KMS-11 (cell line): ENCODE measurements at regions not wholly inside any gene's neighbourhood (a gene's known extent, or its start where the extent isn't known, plus 50 kb on each side); places are given as distances from the start of the nearest gene placed in this dataset.

Experiments
- H2AFZ ChIP-seq: fragments of 200-600 bp; sonication (generic); 2 replicates; pipeline ENCODE4 v1.6.1; 2016; ENCODE audit warnings: antibody characterized with exemption, mixed run types, low read depth
- H3K27ac ChIP-seq: fragments of 200-600 bp; sonication (generic); 2 replicates; pipeline ENCODE4 v1.6.1; 2016; ENCODE audit warnings: mild to moderate bottlenecking, mixed run types
- H3K27me3 ChIP-seq: fragments of 200-600 bp; sonication (generic); 2 replicates; pipeline ENCODE4 v1.6.1; 2017; ENCODE audit warnings: mild to moderate bottlenecking, low read depth, mixed run types, moderate library complexity; ENCODE audit not compliant: insufficient read depth
- H3K36me3 ChIP-seq: fragments of 200-600 bp; sonication (generic); 2 replicates; pipeline ENCODE4 v1.6.1; 2017; ENCODE audit warnings: mild to moderate bottlenecking, mixed run types; ENCODE audit not compliant: insufficient read depth
- H3K4me1 ChIP-seq: fragments of 200-600 bp; sonication (generic); 2 replicates; pipeline ENCODE4 v1.6.1; 2016; ENCODE audit warnings: mild to moderate bottlenecking, low read depth, mixed run types; ENCODE audit not compliant: poor library complexity, severe bottlenecking
- H3K4me2 ChIP-seq: fragments of 200-600 bp; sonication (generic); 2 replicates; pipeline ENCODE4 v1.7.0; 2016; ENCODE audit warnings: mild to moderate bottlenecking, mixed run types
- H3K4me3 ChIP-seq: fragments of 200-600 bp; sonication (generic); IDR thresholded peaks from 2 replicates; pipeline ENCODE4 v1.6.1; 2017; ENCODE audit warnings: low read depth, low read length, mixed read lengths; ENCODE audit not compliant: insufficient read depth
- H3K79me2 ChIP-seq: fragments of 200-600 bp; sonication (generic); 2 replicates; pipeline ENCODE4 v1.6.1; 2016; ENCODE audit warnings: low read depth, mixed run types; ENCODE audit not compliant: insufficient read depth
- H3K9ac ChIP-seq: fragments of 200-600 bp; sonication (generic); 2 replicates; pipeline ENCODE4 v1.6.1; 2016; ENCODE audit warnings: mild to moderate bottlenecking, mixed run types
- H4K20me1 ChIP-seq: fragments of 200-600 bp; sonication (generic); 2 replicates; pipeline ENCODE4 v1.6.1; 2016; ENCODE audit warnings: mild to moderate bottlenecking, mixed run types; ENCODE audit not compliant: insufficient read depth
- TF ChIP-seq, protein P1 (sequence below): fragments of 200-600 bp; sonication (generic); conservative IDR thresholded peaks from 2 replicates; pipeline ENCODE4 v1.6.1; 2017; ENCODE audit warnings: low read depth, mild to moderate bottlenecking, antibody characterized with exemption, low read length, moderate library complexity, mixed read lengths

DNA sequence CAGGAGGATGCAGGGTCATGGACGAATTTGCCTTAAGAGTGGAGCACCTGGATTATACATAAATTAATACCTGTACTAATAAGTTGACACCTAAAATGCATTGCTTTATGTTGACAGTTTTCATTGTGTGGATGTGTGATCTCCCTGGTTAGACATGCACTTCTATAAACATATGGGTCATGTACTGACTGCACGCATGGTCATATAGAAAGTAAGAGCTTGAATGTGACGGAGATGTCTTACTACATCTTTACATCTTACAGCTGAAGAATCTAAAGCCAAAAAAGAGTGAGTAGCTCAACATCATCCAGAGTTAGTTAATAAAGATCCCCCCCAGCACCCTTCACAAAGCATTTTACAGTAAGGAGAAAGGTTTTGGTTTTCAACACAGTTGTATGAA, 408.4 kb upstream of the JARID2 start:
- Histone ChIP-seq H3K4me3 (no peak overlapping the region), H3K27me3 (no peaks in the 10 kb centered on the region), H3K79me2 (no peaks in the 10 kb centered on the region), H3K9ac (no peak overlapping the region), H3K4me1 (no peaks in the 10 kb centered on the region), H3K27ac (no peak overlapping the region), H3K36me3 (no peaks in the 10 kb centered on the region), H3K4me2 (no peak overlapping the region), H4K20me1 (no peaks in the 10 kb centered on the region), H2AFZ (no peak overlapping the region)
- TF ChIP-seq, protein P1, sequence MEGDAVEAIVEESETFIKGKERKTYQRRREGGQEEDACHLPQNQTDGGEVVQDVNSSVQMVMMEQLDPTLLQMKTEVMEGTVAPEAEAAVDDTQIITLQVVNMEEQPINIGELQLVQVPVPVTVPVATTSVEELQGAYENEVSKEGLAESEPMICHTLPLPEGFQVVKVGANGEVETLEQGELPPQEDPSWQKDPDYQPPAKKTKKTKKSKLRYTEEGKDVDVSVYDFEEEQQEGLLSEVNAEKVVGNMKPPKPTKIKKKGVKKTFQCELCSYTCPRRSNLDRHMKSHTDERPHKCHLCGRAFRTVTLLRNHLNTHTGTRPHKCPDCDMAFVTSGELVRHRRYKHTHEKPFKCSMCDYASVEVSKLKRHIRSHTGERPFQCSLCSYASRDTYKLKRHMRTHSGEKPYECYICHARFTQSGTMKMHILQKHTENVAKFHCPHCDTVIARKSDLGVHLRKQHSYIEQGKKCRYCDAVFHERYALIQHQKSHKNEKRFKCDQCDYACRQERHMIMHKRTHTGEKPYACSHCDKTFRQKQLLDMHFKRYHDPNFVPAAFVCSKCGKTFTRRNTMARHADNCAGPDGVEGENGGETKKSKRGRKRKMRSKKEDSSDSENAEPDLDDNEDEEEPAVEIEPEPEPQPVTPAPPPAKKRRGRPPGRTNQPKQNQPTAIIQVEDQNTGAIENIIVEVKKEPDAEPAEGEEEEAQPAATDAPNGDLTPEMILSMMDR = no peak

DNA sequence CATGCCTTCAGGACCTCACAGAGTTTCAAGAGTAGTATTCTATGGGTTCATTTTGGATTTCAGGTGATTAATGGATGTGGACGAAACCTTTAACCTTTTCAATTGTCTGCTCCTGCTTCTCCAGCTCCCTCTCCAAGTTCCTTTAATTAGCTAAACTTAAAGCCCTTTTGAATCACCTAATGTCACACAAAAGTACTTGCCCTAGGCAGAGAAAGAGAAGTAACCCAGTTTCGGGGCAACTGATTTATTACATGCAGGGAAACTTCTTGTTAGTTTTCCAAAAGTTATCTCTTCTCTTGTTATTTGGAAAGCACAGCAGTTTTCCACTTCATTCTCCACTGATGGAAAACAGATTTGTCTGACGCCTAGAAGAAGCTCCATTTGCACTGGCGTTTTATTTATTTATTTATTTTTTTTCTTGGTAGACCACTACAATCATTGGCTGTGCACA, 407.7 kb upstream of the JARID2 start:
- Histone ChIP-seq H3K4me3 (no peak overlapping the region), H2AFZ (no peak overlapping the region), H3K27me3 (no peaks in the 10 kb centered on the region), H4K20me1 (no peaks in the 10 kb centered on the region), H3K4me2 (no peak overlapping the region), H3K27ac (no peak overlapping the region), H3K9ac (no peak overlapping the region), H3K36me3 (no peaks in the 10 kb centered on the region), H3K79me2 (no peaks in the 10 kb centered on the region), H3K4me1 (no peaks in the 10 kb centered on the region)
- TF ChIP-seq, protein P1 = no peak

DNA sequence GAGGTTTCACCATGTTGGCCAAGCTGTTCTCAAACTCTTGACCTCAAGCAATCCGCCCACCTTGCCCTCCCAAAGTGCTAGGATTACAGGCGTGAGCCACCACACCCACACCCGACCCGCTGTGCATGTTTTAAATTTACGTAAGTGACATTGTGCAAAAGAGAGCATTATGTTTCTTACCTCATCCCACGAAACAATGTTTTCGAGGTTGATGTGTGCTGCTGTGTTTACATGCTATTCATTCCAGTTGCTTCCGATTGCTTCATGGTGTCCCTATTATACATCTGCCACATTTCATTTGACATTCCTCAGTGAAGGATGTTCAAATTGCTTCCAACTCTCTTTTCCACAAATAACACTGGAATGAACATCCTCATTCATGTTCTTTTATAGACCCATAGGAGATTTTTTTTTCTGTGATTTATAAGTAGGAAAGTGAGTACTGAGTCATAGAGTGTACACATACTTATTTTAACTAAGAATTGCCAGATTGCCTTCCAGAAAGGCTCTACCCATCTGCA, 403.9 kb upstream of the JARID2 start:
- no peak overlapping the region for H3K4me2 ChIP-seq
- TF ChIP-seq, protein P1 = no peak
- H4K20me1 ChIP-seq = no peaks in the 10 kb centered on the region
- H3K27ac ChIP-seq = no peak overlapping the region
- no peaks in the 10 kb centered on the region for H3K27me3 ChIP-seq
- no peak overlapping the region for H3K9ac ChIP-seq
- H3K4me3 ChIP-seq = no peak overlapping the region
- H3K79me2 ChIP-seq = no peaks in the 10 kb centered on the region
- no peaks in the 10 kb centered on the region for H3K36me3 ChIP-seq
- H3K4me1 ChIP-seq = no peaks in the 10 kb centered on the region
- H2AFZ ChIP-seq = no peak overlapping the region

DNA sequence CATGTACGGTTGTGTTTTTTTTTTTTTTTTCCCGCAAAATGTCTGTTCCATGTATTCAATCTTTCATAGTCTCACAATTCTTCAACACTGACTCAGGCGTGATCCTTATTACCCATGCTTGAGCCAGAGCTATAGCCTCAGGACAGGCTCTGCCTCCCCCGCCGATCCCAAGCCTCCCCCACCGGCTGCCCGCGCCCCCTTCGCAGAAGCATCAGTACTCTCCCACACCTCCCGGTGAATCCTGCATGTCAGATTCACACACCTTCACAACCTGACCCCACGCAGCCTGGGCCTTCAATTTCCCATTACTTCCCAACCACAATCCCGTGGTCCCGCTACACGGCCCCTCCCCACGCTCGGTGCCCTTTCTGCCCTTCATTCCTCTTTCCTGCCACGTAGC, 401.5 kb upstream of the JARID2 start:
- H3K9ac ChIP-seq = no peak overlapping the region
- H3K36me3 ChIP-seq = no peaks in the 10 kb centered on the region
- H2AFZ ChIP-seq = no peak overlapping the region
- no peak overlapping the region for H3K4me2 ChIP-seq
- H3K79me2 ChIP-seq = no peaks in the 10 kb centered on the region
- no peak overlapping the region for H3K27ac ChIP-seq
- H4K20me1 ChIP-seq = no peaks in the 10 kb centered on the region
- H3K4me1 ChIP-seq = no peaks in the 10 kb centered on the region
- no peak overlapping the region for H3K4me3 ChIP-seq
- TF ChIP-seq, protein P1 = no peak
- no peaks in the 10 kb centered on the region for H3K27me3 ChIP-seq
